Esophagus muscularis mucosa (tissue), 4 donors: ENCODE measurements at regions not wholly inside any gene's neighbourhood (a gene's known extent, or its start where the extent isn't known, plus 50 kb on each side); places are given as distances from the start of the nearest gene placed in this dataset.

Experiments used
- EP300 ChIP-seq: sonication (generic); formaldehyde crosslinking; IDR thresholded peaks from one replicate; pipeline ENCODE4 v1.6.1; 2017; ENCODE audit warnings: antibody characterized with exemption
- POLR2A ChIP-seq: fragments of 450-650 bp; IDR thresholded peaks from one replicate; pipeline ENCODE4 v1.6.1; 2017; ENCODE audit warnings: antibody characterized with exemption, moderate library complexity, mild to moderate bottlenecking, low read depth
- POLR2AphosphoS5 ChIP-seq, 2 donors: sonication (generic); formaldehyde crosslinking; IDR thresholded peaks; one replicate each; pipeline ENCODE4 v1.6.1; 2017; ENCODE audit warnings: antibody characterized with exemption in 2 of 2
- TF ChIP-seq, protein P1 (sequence below), 3 experiments: fragments of 200-600 bp in 2 of 3; fragments of 450-650 bp in 1 of 3; sonication (generic) in 2 of 3; IDR thresholded peaks; one replicate each; pipeline ENCODE4 v1.5.1; 2017 to 2019; ENCODE audit warnings: antibody characterized with exemption in 3 of 3, mild to moderate bottlenecking in 2 of 3, moderate library complexity in 1 of 3

DNA sequence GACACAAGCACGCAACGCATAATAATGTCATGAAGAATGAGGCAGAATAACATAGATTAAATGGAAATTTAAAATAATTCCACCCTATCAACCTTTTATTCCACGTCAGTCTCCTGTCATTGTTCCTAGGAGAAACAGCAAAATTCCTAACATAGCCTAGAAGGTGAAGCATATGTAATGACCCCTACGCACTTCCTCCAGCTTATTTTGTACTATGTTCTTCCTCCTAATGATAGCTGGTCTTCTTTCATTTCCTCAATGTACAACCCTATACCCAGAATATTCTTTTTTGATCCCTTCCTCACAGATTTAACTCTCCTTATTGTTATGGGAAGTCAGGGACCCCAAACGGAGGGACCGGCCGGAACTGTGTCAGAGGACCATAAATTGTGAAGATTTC, 122.0 kb upstream of the CARMIL1 start:
- TF ChIP-seq, protein P1, sequence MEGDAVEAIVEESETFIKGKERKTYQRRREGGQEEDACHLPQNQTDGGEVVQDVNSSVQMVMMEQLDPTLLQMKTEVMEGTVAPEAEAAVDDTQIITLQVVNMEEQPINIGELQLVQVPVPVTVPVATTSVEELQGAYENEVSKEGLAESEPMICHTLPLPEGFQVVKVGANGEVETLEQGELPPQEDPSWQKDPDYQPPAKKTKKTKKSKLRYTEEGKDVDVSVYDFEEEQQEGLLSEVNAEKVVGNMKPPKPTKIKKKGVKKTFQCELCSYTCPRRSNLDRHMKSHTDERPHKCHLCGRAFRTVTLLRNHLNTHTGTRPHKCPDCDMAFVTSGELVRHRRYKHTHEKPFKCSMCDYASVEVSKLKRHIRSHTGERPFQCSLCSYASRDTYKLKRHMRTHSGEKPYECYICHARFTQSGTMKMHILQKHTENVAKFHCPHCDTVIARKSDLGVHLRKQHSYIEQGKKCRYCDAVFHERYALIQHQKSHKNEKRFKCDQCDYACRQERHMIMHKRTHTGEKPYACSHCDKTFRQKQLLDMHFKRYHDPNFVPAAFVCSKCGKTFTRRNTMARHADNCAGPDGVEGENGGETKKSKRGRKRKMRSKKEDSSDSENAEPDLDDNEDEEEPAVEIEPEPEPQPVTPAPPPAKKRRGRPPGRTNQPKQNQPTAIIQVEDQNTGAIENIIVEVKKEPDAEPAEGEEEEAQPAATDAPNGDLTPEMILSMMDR (IDR thresholded peaks at IDR 0.05): no peak
- TF ChIP-seq EP300 (no peak), POLR2A (no peak), POLR2AphosphoS5 (IDR thresholded peaks at IDR 0.05) (no peak)
